H9 (cell line): ENCODE measurements at regions not wholly inside any gene's neighbourhood (a gene's known extent, or its start where the extent isn't known, plus 50 kb on each side); places are given as distances from the start of the nearest gene placed in this dataset.

ENCODE experiments used
- DNase-seq: peaks from one replicate; pipeline ENCODE4 v3.0.0-alpha.2; 2017
- H2AFZ ChIP-seq: one replicate; pipeline ENCODE4 v1.6.1; 2013; ENCODE audit warnings: mild to moderate bottlenecking, low read length, control low read depth, moderate library complexity
- H2AK5ac ChIP-seq: 2 replicates; pipeline ENCODE4 v1.6.1; 2013; ENCODE audit warnings: low read length, control low read depth, mixed read lengths; ENCODE audit not compliant: insufficient read length
- H2BK120ac ChIP-seq: one replicate; pipeline ENCODE4 v1.6.1; 2013; ENCODE audit warnings: low read depth, mild to moderate bottlenecking, low read length, control low read depth, inconsistent platforms; ENCODE audit not compliant: poor library complexity, severe bottlenecking
- H2BK12ac ChIP-seq: 2 replicates; pipeline ENCODE4 v1.6.1; 2013; ENCODE audit warnings: low read length, control low read depth, mixed read lengths, low read depth; ENCODE audit not compliant: insufficient read length
- H2BK15ac ChIP-seq: 2 replicates; pipeline ENCODE4 v1.6.1; 2013; ENCODE audit warnings: low read depth, low read length, control low read depth
- H2BK20ac ChIP-seq: one replicate; pipeline ENCODE4 v1.6.1; 2013; ENCODE audit warnings: low read depth, mild to moderate bottlenecking, low read length, control low read depth, inconsistent platforms; ENCODE audit not compliant: poor library complexity, severe bottlenecking
- H2BK5ac ChIP-seq: 2 replicates; pipeline ENCODE4 v1.6.1; 2013; ENCODE audit warnings: low read length, control low read depth, mixed read lengths; ENCODE audit not compliant: insufficient read length
- H3K14ac ChIP-seq: 2 replicates; pipeline ENCODE4 v1.6.1; 2013; ENCODE audit warnings: low read length, control low read depth; ENCODE audit not compliant: insufficient read depth
- H3K18ac ChIP-seq: 2 replicates; pipeline ENCODE4 v1.6.1; 2013; ENCODE audit warnings: low read depth, mild to moderate bottlenecking, mixed read lengths, low read length, control low read depth; ENCODE audit not compliant: insufficient read length
- H3K23ac ChIP-seq: 2 replicates; pipeline ENCODE4 v1.6.1; 2013; ENCODE audit warnings: low read length, control low read depth, mixed read lengths, low read depth; ENCODE audit not compliant: insufficient read length
- H3K23me2 ChIP-seq: 2 replicates; pipeline ENCODE4 v1.6.1; 2013; ENCODE audit warnings: low read depth, mild to moderate bottlenecking, mixed read lengths, low read length, control low read depth; ENCODE audit not compliant: insufficient read length, poor library complexity, severe bottlenecking
- H3K27ac ChIP-seq: 2 replicates; pipeline ENCODE4 v1.5.1; 2013; ENCODE audit warnings: low read length, control low read depth, mixed read lengths, low read depth; ENCODE audit not compliant: insufficient read length
- H3K27me3 ChIP-seq: 2 replicates; pipeline ENCODE4 v1.6.1; 2013; ENCODE audit warnings: low read length, control low read depth, inconsistent platforms; ENCODE audit not compliant: insufficient read depth
- H3K4ac ChIP-seq: 2 replicates; pipeline ENCODE4 v1.6.1; 2013; ENCODE audit warnings: low read depth, mild to moderate bottlenecking, control low read depth, inconsistent platforms, low read length, moderate library complexity
- H3K4me1 ChIP-seq: 2 replicates; pipeline ENCODE4 v1.6.1; 2013; ENCODE audit warnings: low read length, control low read depth, inconsistent platforms; ENCODE audit not compliant: insufficient read depth
- H3K4me2 ChIP-seq: 2 replicates; pipeline ENCODE4 v1.6.1; 2013; ENCODE audit warnings: low read length, control low read depth, mixed read lengths; ENCODE audit not compliant: insufficient read length, insufficient read depth
- H3K56ac ChIP-seq: 2 replicates; pipeline ENCODE4 v1.6.1; 2013; ENCODE audit warnings: low read depth, mild to moderate bottlenecking, mixed read lengths, low read length, control low read depth; ENCODE audit not compliant: insufficient read length
- H3K79me1 ChIP-seq: 2 replicates; pipeline ENCODE4 v1.6.1; 2013; ENCODE audit warnings: low read depth, mild to moderate bottlenecking, moderate library complexity, low read length, control low read depth, inconsistent platforms; ENCODE audit not compliant: insufficient read depth, poor library complexity, severe bottlenecking
- H3K79me2 ChIP-seq: 2 replicates; pipeline ENCODE4 v1.6.1; 2013; ENCODE audit warnings: low read length, control low read depth, inconsistent platforms; ENCODE audit not compliant: insufficient read depth
- H3K9ac ChIP-seq: 2 replicates; pipeline ENCODE4 v1.6.1; 2013; ENCODE audit warnings: low read length, control low read depth, mixed read lengths; ENCODE audit not compliant: insufficient read length; ENCODE audit errors: extremely low read depth
- H3K9me3 ChIP-seq: one replicate; pipeline ENCODE4 v1.6.1; 2013; ENCODE audit warnings: low read depth, low read length, inconsistent platforms; ENCODE audit not compliant: control insufficient read depth
- H3T11ph ChIP-seq: one replicate; pipeline ENCODE4 v1.6.1; 2013; ENCODE audit warnings: mild to moderate bottlenecking, low read length, control low read depth, inconsistent platforms
- H4K20me1 ChIP-seq: one replicate; pipeline ENCODE4 v1.6.1; 2013; ENCODE audit not compliant: control insufficient read depth, insufficient read length, insufficient read depth
- H4K5ac ChIP-seq: 2 replicates; pipeline ENCODE4 v1.6.1; 2013; ENCODE audit warnings: low read depth, mild to moderate bottlenecking, mixed read lengths, low read length, control low read depth; ENCODE audit not compliant: insufficient read length
- H4K8ac ChIP-seq: replicated peaks from 2 replicates; pipeline ENCODE4 v1.6.1; 2013; ENCODE audit warnings: low read length, control low read depth, mixed read lengths, low read depth; ENCODE audit not compliant: insufficient read length
- H4K91ac ChIP-seq: 2 replicates; pipeline ENCODE4 v1.6.1; 2013; ENCODE audit warnings: low read depth, mild to moderate bottlenecking, moderate library complexity, mixed read lengths, low read length, control low read depth; ENCODE audit not compliant: insufficient read length
- H3K27ac Mint-ChIP-seq, 3 experiments: 2 replicates in 2 of 3; 3 replicates in 1 of 3; pipeline ENCODE4 v1.8.0; 2020 to 2021; ENCODE audit warnings: mixed read lengths in 3 of 3, mild to moderate bottlenecking in 1 of 3, moderate library complexity in 1 of 3
- H3K27me3 Mint-ChIP-seq: 2 replicates; pipeline ENCODE4 v1.8.0; 2021; ENCODE audit warnings: low read depth, mild to moderate bottlenecking, moderate library complexity, mixed read lengths
- H3K36me3 Mint-ChIP-seq, 3 experiments: 2 replicates in 2 of 3; 3 replicates in 1 of 3; pipeline ENCODE4 v1.8.0; 2020 to 2021; ENCODE audit warnings: low read depth in 3 of 3, mixed read lengths in 3 of 3; ENCODE audit not compliant: insufficient read depth in 1 of 3
- H3K4me1 Mint-ChIP-seq, 2 experiments: 2 replicates each; pipeline ENCODE4 v1.8.0; 2020; ENCODE audit warnings: mixed read lengths in 2 of 2
- H3K4me3 Mint-ChIP-seq, 2 experiments: 2 replicates in 1 of 2; 3 replicates in 1 of 2; pipeline ENCODE4 v1.8.0; 2020 to 2021; ENCODE audit warnings: mild to moderate bottlenecking in 2 of 2, mixed read lengths in 2 of 2, moderate library complexity in 1 of 2
- H3K9me3 Mint-ChIP-seq, 2 experiments: 2 replicates in 1 of 2; 3 replicates in 1 of 2; pipeline ENCODE4 v1.8.0; 2020; ENCODE audit warnings: mild to moderate bottlenecking in 2 of 2, mixed read lengths in 2 of 2, moderate library complexity in 1 of 2
- TF ChIP-seq, protein P1 (sequence below): fragments of 200-600 bp; sonication (generic); conservative IDR thresholded peaks from 3 replicates; pipeline ENCODE4 v1.8.0; 2021; ENCODE audit warnings: antibody characterized with exemption, mild to moderate bottlenecking

DNA sequence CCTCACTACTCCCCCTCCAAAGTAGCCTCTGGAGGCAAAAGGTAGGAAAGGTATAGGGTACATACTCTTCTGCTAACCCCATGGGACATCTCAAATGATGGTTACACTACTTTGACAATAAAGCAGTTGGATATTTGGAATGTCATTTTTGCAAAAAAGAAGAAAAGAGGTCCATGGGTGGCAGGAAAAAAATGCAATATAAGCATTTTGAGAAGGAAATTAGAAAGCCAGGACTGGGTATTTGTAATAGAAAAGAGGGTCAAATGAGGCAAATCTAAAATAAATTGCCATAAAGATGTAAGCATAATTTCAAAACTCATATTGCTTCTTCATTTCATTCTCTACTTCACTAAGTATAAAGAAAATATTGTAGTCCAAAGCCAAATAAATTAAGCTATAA, 280.2 kb downstream of the NOL4 start:
- H3K4me1 Mint-ChIP-seq: no peaks in the 10 kb centered on the region
- no peak overlapping the region for H2BK120ac ChIP-seq
- H3K36me3 Mint-ChIP-seq: no peaks in the 10 kb centered on the region
- no peak overlapping the region for H2AK5ac ChIP-seq
- no peaks in the 10 kb centered on the region for H3K79me2 ChIP-seq
- H2BK5ac ChIP-seq: no peak overlapping the region
- TF ChIP-seq, protein P1, sequence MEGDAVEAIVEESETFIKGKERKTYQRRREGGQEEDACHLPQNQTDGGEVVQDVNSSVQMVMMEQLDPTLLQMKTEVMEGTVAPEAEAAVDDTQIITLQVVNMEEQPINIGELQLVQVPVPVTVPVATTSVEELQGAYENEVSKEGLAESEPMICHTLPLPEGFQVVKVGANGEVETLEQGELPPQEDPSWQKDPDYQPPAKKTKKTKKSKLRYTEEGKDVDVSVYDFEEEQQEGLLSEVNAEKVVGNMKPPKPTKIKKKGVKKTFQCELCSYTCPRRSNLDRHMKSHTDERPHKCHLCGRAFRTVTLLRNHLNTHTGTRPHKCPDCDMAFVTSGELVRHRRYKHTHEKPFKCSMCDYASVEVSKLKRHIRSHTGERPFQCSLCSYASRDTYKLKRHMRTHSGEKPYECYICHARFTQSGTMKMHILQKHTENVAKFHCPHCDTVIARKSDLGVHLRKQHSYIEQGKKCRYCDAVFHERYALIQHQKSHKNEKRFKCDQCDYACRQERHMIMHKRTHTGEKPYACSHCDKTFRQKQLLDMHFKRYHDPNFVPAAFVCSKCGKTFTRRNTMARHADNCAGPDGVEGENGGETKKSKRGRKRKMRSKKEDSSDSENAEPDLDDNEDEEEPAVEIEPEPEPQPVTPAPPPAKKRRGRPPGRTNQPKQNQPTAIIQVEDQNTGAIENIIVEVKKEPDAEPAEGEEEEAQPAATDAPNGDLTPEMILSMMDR: no peak
- H3K23ac ChIP-seq: no peak overlapping the region
- no peak overlapping the region for H3K4me2 ChIP-seq
- no peaks in the 10 kb centered on the region for H3K23me2 ChIP-seq
- no peak overlapping the region for H3K4ac ChIP-seq
- H2BK12ac ChIP-seq: no peak overlapping the region
- no peak for DNase-seq
- H3K4me3 Mint-ChIP-seq: no peak overlapping the region
- no peaks in the 10 kb centered on the region for H3K27me3 Mint-ChIP-seq
- no peak overlapping the region for H2BK20ac ChIP-seq
- H3K56ac ChIP-seq: no peak overlapping the region
- no peak overlapping the region for H2AFZ ChIP-seq
- H3K27ac ChIP-seq: no peak overlapping the region
- no peak overlapping the region for H2BK15ac ChIP-seq
- H3K9ac ChIP-seq: no peak overlapping the region
- H3T11ph ChIP-seq: no peak overlapping the region
- no peaks in the 10 kb centered on the region for H3K79me1 ChIP-seq
- H4K20me1 ChIP-seq: no peaks in the 10 kb centered on the region
- no peak overlapping the region for H3K27ac Mint-ChIP-seq
- no peak overlapping the region for H3K18ac ChIP-seq
- no peak overlapping the region for H4K5ac ChIP-seq
- no peak overlapping the region for H3K14ac ChIP-seq
- H3K4me1 ChIP-seq: no peaks in the 10 kb centered on the region
- no peaks in the 10 kb centered on the region for H3K9me3 ChIP-seq
- peaks cover 0 to 6% of the 10 kb centered on the region in 2 experiments; a peak in 1 of 5 replicates for H3K9me3 Mint-ChIP-seq
- H4K8ac ChIP-seq: no peak overlapping the region
- H3K27me3 ChIP-seq: no peaks in the 10 kb centered on the region
- no peak overlapping the region for H4K91ac ChIP-seq
